DND-41 (cell line): ENCODE measurements at regions not wholly inside any gene's neighbourhood (a gene's known extent, or its start where the extent isn't known, plus 50 kb on each side); places are given as distances from the start of the nearest gene placed in this dataset.

Experiments
- ATAC-seq: fragments of 200-7000 bp; cut with Tn5 transposase; 3 replicates; pipeline ENCODE4 v1.9.1; 2021; ENCODE audit warnings: low read depth; ENCODE audit not compliant: insufficient read depth
- DNase-seq: peaks from one replicate; pipeline ENCODE4 v3.0.0-alpha.2; 2020
- H2AFZ ChIP-seq: 2 replicates; pipeline ENCODE4 v1.6.0; 2012; ENCODE audit warnings: low read depth, low read length
- H3K27ac ChIP-seq: 2 replicates; pipeline ENCODE4 v1.5.1; 2012; ENCODE audit warnings: low read length, inconsistent platforms
- H3K27me3 ChIP-seq: fragments of 200-600 bp; sonication (generic); 2 replicates; pipeline ENCODE4 v1.6.0; 2012; ENCODE audit warnings: low read length, mild to moderate bottlenecking, inconsistent platforms; ENCODE audit not compliant: insufficient read depth, poor library complexity
- H3K36me3 ChIP-seq: 2 replicates; pipeline ENCODE4 v1.5.1; 2012; ENCODE audit warnings: low read length, inconsistent platforms; ENCODE audit not compliant: insufficient read depth
- H3K4me1 ChIP-seq: 2 replicates; pipeline ENCODE4 v1.5.1; 2012; ENCODE audit warnings: mild to moderate bottlenecking, low read length; ENCODE audit not compliant: insufficient read depth
- H3K4me2 ChIP-seq: 2 replicates; pipeline ENCODE4 v1.6.0; 2012; ENCODE audit warnings: mild to moderate bottlenecking, moderate library complexity, low read length, inconsistent platforms; ENCODE audit not compliant: insufficient read depth
- H3K4me3 ChIP-seq, 2 experiments: fragments of 200-600 bp in 1 of 2; shearing (Covaris generic) in 1 of 2; 2 replicates each; pipeline ENCODE4 v1.5.1; 2012 to 2016; ENCODE audit warnings: inconsistent platforms in 2 of 2, low read length in 2 of 2, mild to moderate bottlenecking in 2 of 2, low read depth in 1 of 2, moderate library complexity in 1 of 2
- H3K79me2 ChIP-seq: 2 replicates; pipeline ENCODE4 v1.6.0; 2012; ENCODE audit warnings: low read length, inconsistent platforms; ENCODE audit not compliant: insufficient read depth
- H3K9ac ChIP-seq: 2 replicates; pipeline ENCODE4 v1.6.0; 2012; ENCODE audit warnings: low read depth, mild to moderate bottlenecking, inconsistent platforms, low read length, moderate library complexity
- H3K9me3 ChIP-seq: 2 replicates; pipeline ENCODE4 v1.5.1; 2012; ENCODE audit warnings: low read length, moderate library complexity, mild to moderate bottlenecking, inconsistent platforms; ENCODE audit not compliant: insufficient read depth, severe bottlenecking
- H4K20me1 ChIP-seq: 2 replicates; pipeline ENCODE4 v1.6.0; 2012; ENCODE audit warnings: low read length; ENCODE audit not compliant: insufficient read depth
- EZH2 ChIP-seq: IDR thresholded peaks from 3 replicates; pipeline ENCODE4 v1.6.1; 2012; ENCODE audit warnings: borderline replicate concordance, low read depth, mild to moderate bottlenecking, moderate library complexity, low read length, inconsistent platforms; ENCODE audit not compliant: severe bottlenecking
- TF ChIP-seq, protein P1 (sequence below): IDR thresholded peaks from 2 replicates; pipeline ENCODE4 v1.5.1; 2012; ENCODE audit warnings: borderline replicate concordance, low read length, moderate library complexity, mild to moderate bottlenecking; ENCODE audit not compliant: poor library complexity, severe bottlenecking; ENCODE audit errors: extremely low read depth

DNA sequence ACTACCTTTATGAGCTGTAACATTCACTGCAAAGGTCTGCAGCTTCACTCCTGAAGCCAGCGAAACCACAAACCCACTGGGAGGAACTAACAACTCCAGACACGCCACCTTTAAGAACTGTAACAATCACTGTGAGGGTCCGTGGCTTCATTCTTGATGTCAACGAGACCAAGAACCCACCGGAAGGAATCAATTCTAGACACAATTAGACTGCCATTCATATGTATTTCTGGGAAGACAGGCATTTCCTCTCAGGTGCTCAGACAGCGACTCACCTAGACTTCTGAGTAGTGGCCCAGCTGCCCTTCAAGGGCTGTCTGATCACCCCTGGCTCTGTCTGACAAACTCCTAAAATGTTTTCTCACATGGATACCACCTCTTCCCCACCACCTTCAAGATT, 506.8 kb downstream of the PDCD6IP start:
- Histone ChIP-seq H3K4me1 (peaks cover 14% of the 10 kb centered on the region), H3K9me3 (no peaks in the 10 kb centered on the region), H3K9ac (no peak overlapping the region), H2AFZ (no peak overlapping the region), H3K27me3 (no peaks in the 10 kb centered on the region), H4K20me1 (no peaks in the 10 kb centered on the region), H3K4me3 (no peak overlapping the region), H3K79me2 (no peaks in the 10 kb centered on the region), H3K36me3 (no peaks in the 10 kb centered on the region), H3K27ac (no peak overlapping the region), H3K4me2 (peak overlapping the region; percentile 9; the same call in 1 of the 2 replicates)
- TF ChIP-seq EZH2: no peak
- TF ChIP-seq, protein P1, sequence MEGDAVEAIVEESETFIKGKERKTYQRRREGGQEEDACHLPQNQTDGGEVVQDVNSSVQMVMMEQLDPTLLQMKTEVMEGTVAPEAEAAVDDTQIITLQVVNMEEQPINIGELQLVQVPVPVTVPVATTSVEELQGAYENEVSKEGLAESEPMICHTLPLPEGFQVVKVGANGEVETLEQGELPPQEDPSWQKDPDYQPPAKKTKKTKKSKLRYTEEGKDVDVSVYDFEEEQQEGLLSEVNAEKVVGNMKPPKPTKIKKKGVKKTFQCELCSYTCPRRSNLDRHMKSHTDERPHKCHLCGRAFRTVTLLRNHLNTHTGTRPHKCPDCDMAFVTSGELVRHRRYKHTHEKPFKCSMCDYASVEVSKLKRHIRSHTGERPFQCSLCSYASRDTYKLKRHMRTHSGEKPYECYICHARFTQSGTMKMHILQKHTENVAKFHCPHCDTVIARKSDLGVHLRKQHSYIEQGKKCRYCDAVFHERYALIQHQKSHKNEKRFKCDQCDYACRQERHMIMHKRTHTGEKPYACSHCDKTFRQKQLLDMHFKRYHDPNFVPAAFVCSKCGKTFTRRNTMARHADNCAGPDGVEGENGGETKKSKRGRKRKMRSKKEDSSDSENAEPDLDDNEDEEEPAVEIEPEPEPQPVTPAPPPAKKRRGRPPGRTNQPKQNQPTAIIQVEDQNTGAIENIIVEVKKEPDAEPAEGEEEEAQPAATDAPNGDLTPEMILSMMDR: no peak
- DNase-seq (peak; percentile 50), ATAC-seq (peak; percentile 73)

DNA sequence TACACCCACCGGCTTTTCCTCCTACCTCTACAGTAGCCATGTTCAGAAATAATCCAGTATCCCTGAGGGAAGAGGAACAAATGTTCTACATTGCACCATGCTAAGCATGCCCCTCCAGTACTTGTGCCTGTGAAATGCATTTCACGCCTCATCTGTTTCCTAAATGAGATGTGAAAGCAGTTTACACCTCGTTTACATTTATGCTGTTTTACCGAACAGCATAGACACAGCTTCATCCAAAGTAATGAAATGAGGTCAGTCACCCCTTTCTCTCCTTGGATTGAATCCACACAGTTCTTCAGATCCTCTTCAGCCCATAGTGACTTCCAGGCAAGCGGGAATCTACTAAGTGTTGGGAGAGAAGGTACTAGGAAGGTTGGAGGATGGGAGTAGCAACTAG, 514.3 kb downstream of the PDCD6IP start:
- no peaks in the 10 kb centered on the region for H3K27me3 ChIP-seq
- DNase-seq (no peak), ATAC-seq (no peak)
- H3K4me3 ChIP-seq: no peak overlapping the region
- H3K4me2 ChIP-seq: no peak overlapping the region
- TF ChIP-seq, protein P1: no peak
- no peak for TF ChIP-seq EZH2
- H3K36me3 ChIP-seq: no peaks in the 10 kb centered on the region
- H4K20me1 ChIP-seq: no peaks in the 10 kb centered on the region
- H3K27ac ChIP-seq: no peak overlapping the region
- no peak overlapping the region for H3K9ac ChIP-seq
- no peaks in the 10 kb centered on the region for H3K79me2 ChIP-seq
- H2AFZ ChIP-seq: no peak overlapping the region
- H3K4me1 ChIP-seq: no peaks in the 10 kb centered on the region
- H3K9me3 ChIP-seq: peaks cover 1% of the 10 kb centered on the region

DNA sequence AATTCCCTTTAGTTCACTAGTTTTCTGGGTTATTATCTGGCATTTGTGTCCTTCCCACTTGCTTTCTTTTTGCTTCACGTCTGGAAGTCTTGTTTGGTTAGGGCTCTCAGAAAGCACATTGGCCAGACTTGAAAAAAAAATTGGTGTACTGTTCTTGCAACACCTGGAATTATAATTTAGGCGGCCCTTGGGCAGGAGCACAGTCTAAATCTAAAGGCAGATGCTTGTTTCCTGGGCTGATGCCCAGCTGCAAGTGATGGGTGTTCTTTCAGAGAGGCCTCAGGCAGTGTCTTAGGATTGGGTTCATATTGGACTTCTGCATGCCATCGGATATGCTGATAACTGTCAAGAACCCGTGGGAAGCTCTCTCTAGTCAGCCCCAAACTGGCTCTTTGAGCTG, 521.5 kb downstream of the PDCD6IP start:
- no peak for ATAC-seq
- no peak overlapping the region for H3K9ac ChIP-seq

More for the DNA sequence above, 521.5 kb downstream of the PDCD6IP start:
- Histone ChIP-seq H3K9me3 (peaks cover 9% of the 10 kb centered on the region), H3K4me1 (peaks cover 17% of the 10 kb centered on the region), H3K27me3 (no peaks in the 10 kb centered on the region), H4K20me1 (no peaks in the 10 kb centered on the region), H3K79me2 (no peaks in the 10 kb centered on the region), H2AFZ (no peak overlapping the region), H3K4me3 (no peak overlapping the region), H3K36me3 (no peaks in the 10 kb centered on the region), H3K27ac (no peak overlapping the region), H3K4me2 (no peak overlapping the region)
- no peak for TF ChIP-seq EZH2
- TF ChIP-seq, protein P1: no peak
- DNase-seq: no peak
